SU-DHL-6 (cell line): ENCODE measurements at regions not wholly inside any gene's neighbourhood (a gene's known extent, or its start where the extent isn't known, plus 50 kb on each side); places are given as distances from the start of the nearest gene placed in this dataset.

Experiments used
- CTCF ChIP-seq: fragments of 200-600 bp; sonication (generic); IDR thresholded peaks from one replicate; pipeline ENCODE4 v1.5.1; 2017; ENCODE audit warnings: antibody characterized with exemption, mild to moderate bottlenecking, low read length, moderate library complexity; ENCODE audit not compliant: insufficient read depth, poor library complexity, severe bottlenecking
- EZH2phosphoT487 ChIP-seq: fragments of 200-600 bp; sonication (generic), shearing (Covaris generic); conservative IDR thresholded peaks from 2 replicates; pipeline ENCODE4 v1.6.1; 2018; ENCODE audit warnings: mild to moderate bottlenecking, antibody characterized with exemption, low read length, moderate library complexity, mixed read lengths

GRCh38 chr5:17925276-17925675 lies 291.0 kb downstream of the TAF11L14 start:
- TF ChIP-seq CTCF, result no peak
- no peak for TF ChIP-seq EZH2phosphoT487
